22Rv1 (cell line): ENCODE measurements at regions not wholly inside any gene's neighbourhood (a gene's known extent, or its start where the extent isn't known, plus 50 kb on each side); places are given as distances from the start of the nearest gene placed in this dataset.
"Not testable (repeated sequence)": the region's sequence is repeated elsewhere in the genome, so short reads cannot be mapped to it uniquely, and the experiment has no call there.

Experiments
- H3K27ac ChIP-seq: fragments of 450-650 bp; 2 replicates; pipeline ENCODE4 v1.5.1; 2017
- ZFX ChIP-seq: fragments of 450-650 bp; IDR thresholded peaks from 2 replicates; pipeline ENCODE4 v1.6.1; 2017; ENCODE audit warnings: antibody characterized with exemption, borderline replicate concordance
- TF ChIP-seq, protein P1 (sequence below): fragments of 450-650 bp; IDR thresholded peaks from 2 replicates; pipeline ENCODE4 v1.5.1; 2017; ENCODE audit warnings: mild to moderate bottlenecking

- TF ChIP-seq, protein P1, sequence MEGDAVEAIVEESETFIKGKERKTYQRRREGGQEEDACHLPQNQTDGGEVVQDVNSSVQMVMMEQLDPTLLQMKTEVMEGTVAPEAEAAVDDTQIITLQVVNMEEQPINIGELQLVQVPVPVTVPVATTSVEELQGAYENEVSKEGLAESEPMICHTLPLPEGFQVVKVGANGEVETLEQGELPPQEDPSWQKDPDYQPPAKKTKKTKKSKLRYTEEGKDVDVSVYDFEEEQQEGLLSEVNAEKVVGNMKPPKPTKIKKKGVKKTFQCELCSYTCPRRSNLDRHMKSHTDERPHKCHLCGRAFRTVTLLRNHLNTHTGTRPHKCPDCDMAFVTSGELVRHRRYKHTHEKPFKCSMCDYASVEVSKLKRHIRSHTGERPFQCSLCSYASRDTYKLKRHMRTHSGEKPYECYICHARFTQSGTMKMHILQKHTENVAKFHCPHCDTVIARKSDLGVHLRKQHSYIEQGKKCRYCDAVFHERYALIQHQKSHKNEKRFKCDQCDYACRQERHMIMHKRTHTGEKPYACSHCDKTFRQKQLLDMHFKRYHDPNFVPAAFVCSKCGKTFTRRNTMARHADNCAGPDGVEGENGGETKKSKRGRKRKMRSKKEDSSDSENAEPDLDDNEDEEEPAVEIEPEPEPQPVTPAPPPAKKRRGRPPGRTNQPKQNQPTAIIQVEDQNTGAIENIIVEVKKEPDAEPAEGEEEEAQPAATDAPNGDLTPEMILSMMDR: no peak
- H3K27ac ChIP-seq: no peak overlapping the region
These were observed 347.2 kb downstream of the SOX9 start for GRCh38 chr17:72467841-72468653.

- no peak overlapping the region for H3K27ac ChIP-seq
- no peak for TF ChIP-seq ZFX
- TF ChIP-seq, protein P1: no peak
These were observed 348.0 kb downstream of the SOX9 start for GRCh38 chr17:72468841-72469240.

- H3K27ac ChIP-seq: no peak overlapping the region
- TF ChIP-seq ZFX: no peak
- TF ChIP-seq, protein P1: no peak
These were observed 349.4 kb downstream of the SOX9 start for GRCh38 chr17:72470121-72470705.

DNA sequence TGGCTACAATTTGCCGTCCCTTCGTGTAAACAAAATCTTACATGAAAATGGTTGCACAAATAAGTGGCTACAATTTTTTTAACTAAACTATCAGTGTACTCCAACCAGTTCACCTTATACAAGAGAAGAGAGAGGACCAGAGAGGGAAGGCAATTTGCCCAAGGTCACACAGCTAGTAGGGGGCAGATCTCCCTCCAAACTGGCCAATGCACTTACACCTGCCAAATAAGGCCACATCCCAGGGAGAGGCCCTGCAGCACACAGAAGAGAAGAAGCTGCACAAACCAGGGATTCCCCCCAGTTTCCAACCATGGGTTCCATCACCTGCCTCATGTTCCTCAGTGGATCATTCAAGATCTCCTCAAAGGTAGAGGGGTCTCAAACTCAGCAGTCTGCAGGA lies 349.9 kb downstream of the SOX9 start:
- no peak overlapping the region for H3K27ac ChIP-seq
- TF ChIP-seq, protein P1: no peak
- TF ChIP-seq ZFX: no peak

- H3K27ac ChIP-seq: no peak overlapping the region
- TF ChIP-seq, protein P1: no peak
- TF ChIP-seq ZFX: no peak
These were observed 350.5 kb downstream of the SOX9 start for GRCh38 chr17:72471296-72471695.

DNA sequence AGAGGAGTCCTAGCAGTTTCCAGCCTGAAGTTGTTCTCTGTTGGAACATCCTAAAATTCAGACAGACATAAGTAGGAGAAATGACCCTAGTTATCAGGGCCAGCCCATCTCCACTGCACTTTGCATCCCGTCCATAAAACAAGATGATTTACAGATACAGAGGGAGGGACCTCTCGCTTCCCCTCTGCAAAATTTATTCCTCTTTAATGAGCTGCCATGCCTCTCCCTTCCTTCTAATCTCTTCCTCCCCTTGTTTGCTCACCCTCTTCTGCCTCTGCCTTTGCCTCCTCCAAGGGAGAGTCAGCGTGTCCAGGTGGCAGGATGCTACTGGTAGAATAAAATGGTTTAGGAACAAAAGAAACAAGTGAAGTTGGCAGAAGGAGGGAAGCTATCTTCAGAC lies 351.3 kb downstream of the SOX9 start:
- TF ChIP-seq ZFX: no peak
- TF ChIP-seq, protein P1: no peak
- no peak overlapping the region for H3K27ac ChIP-seq

GRCh38 chr17:72472853-72473390 lies 352.1 kb downstream of the SOX9 start:
- not testable (repeated sequence) for H3K27ac ChIP-seq
